Thyroid gland (tissue), 4 donors: ENCODE measurements at regions not wholly inside any gene's neighbourhood (a gene's known extent, or its start where the extent isn't known, plus 50 kb on each side); places are given as distances from the start of the nearest gene placed in this dataset.

ENCODE experiments used
- POLR2A ChIP-seq, 2 donors: fragments of 450-650 bp; IDR thresholded peaks; one replicate each; pipeline ENCODE4 v1.6.1; 2017; ENCODE audit warnings: antibody characterized with exemption in 2 of 2, mild to moderate bottlenecking in 2 of 2, moderate library complexity in 1 of 2
- TF ChIP-seq, protein P1 (sequence below), 6 experiments: fragments of 200-600 bp in 3 of 6; fragments of 450-650 bp in 3 of 6; sonication (generic) in 3 of 6; IDR thresholded peaks; one replicate each; pipeline ENCODE4 v1.5.1; 2016 to 2019; ENCODE audit warnings: antibody characterized with exemption in 6 of 6, mild to moderate bottlenecking in 2 of 6, inconsistent platforms in 1 of 6, moderate library complexity in 1 of 6

DNA sequence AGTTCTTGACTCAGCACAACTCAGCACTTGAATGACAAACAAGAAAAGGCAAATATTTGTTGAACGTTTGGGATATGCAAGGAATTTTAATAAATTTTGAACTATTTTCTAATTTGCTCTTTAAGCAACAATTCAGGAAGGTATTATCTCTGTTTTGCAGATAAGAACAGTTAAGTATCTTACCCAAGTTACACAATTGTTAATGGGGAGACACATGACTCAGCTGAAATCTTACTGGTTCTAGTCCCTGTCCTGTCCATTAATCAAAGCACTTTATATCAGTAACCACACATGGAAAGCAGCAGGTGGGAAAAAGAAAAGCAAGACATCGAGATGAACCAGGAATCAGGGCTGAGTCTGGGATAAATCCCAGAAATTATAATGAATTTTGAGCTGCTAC, 493.9 kb upstream of the PIK3C3 start:
- TF ChIP-seq POLR2A (IDR thresholded peaks at IDR 0.05) = no peak
- TF ChIP-seq, protein P1, sequence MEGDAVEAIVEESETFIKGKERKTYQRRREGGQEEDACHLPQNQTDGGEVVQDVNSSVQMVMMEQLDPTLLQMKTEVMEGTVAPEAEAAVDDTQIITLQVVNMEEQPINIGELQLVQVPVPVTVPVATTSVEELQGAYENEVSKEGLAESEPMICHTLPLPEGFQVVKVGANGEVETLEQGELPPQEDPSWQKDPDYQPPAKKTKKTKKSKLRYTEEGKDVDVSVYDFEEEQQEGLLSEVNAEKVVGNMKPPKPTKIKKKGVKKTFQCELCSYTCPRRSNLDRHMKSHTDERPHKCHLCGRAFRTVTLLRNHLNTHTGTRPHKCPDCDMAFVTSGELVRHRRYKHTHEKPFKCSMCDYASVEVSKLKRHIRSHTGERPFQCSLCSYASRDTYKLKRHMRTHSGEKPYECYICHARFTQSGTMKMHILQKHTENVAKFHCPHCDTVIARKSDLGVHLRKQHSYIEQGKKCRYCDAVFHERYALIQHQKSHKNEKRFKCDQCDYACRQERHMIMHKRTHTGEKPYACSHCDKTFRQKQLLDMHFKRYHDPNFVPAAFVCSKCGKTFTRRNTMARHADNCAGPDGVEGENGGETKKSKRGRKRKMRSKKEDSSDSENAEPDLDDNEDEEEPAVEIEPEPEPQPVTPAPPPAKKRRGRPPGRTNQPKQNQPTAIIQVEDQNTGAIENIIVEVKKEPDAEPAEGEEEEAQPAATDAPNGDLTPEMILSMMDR (IDR thresholded peaks at IDR 0.05) = no peak
